OCI-LY3 (cell line): ENCODE measurements at regions not wholly inside any gene's neighbourhood (a gene's known extent, or its start where the extent isn't known, plus 50 kb on each side); places are given as distances from the start of the nearest gene placed in this dataset.

Experiments used
- H2AFZ ChIP-seq: fragments of 200-600, 300-600 bp; shearing (Covaris generic); 2 replicates; pipeline ENCODE4 v1.6.0; 2014; ENCODE audit warnings: antibody characterized with exemption, low read depth, low read length
- H3K27ac ChIP-seq: fragments of 200-600, 300-600 bp; sonication (generic); 2 replicates; pipeline ENCODE4 v1.5.1; 2014; ENCODE audit warnings: mild to moderate bottlenecking, low read length, moderate library complexity, mixed read lengths
- H3K27me3 ChIP-seq: fragments of 200-600, 300-600 bp; sonication (generic); 2 replicates; pipeline ENCODE4 v1.6.1; 2014; ENCODE audit warnings: low read depth, low read length, mixed read lengths
- H3K36me3 ChIP-seq: fragments of 200-600, 300-600 bp; sonication (generic); replicated peaks from 2 replicates; pipeline ENCODE3; 2014; ENCODE audit warnings: low read depth, low read length, mixed read lengths
- H3K4me1 ChIP-seq: fragments of 300-600, 200-600 bp; sonication (generic); 2 replicates; pipeline ENCODE4 v1.6.1; 2014; ENCODE audit warnings: low read length, mixed read lengths
- H3K4me2 ChIP-seq: fragments of 200-600, 300-600 bp; sonication (generic); 2 replicates; pipeline ENCODE4 v1.6.1; 2014; ENCODE audit warnings: low read length, mixed read lengths
- H3K4me3 ChIP-seq: fragments of 300-600, 200-600 bp; sonication (generic); 2 replicates; pipeline ENCODE4 v1.5.1; 2014; ENCODE audit warnings: antibody characterized with exemption, mild to moderate bottlenecking, low read length, moderate library complexity
- H3K79me2 ChIP-seq: fragments of 300-600, 200-600 bp; shearing (Covaris generic); 2 replicates; pipeline ENCODE4 v1.6.1; 2014; ENCODE audit warnings: mild to moderate bottlenecking, low read length, mixed read lengths
- H3K9ac ChIP-seq: fragments of 300-600, 200-600 bp; shearing (Covaris generic); 2 replicates; pipeline ENCODE4 v1.6.0; 2014; ENCODE audit warnings: mild to moderate bottlenecking, low read length, moderate library complexity
- H3K9me3 ChIP-seq: fragments of 200-600, 300-600 bp; shearing (Covaris generic); 2 replicates; pipeline ENCODE4 v1.6.1; 2014; ENCODE audit warnings: low read length, mixed read lengths; ENCODE audit not compliant: insufficient read depth
- H4K20me1 ChIP-seq: fragments of 200-600, 300-600 bp; sonication (generic); 2 replicates; pipeline ENCODE4 v1.6.1; 2016; ENCODE audit warnings: low read length, mixed read lengths; ENCODE audit not compliant: insufficient read depth
- EZH2phosphoT487 ChIP-seq: fragments of 200-600 bp; shearing (Covaris generic); IDR thresholded peaks from 2 replicates; pipeline ENCODE4 v1.6.1; 2018; ENCODE audit warnings: antibody characterized with exemption, mixed run types, low read depth
- TF ChIP-seq, protein P1 (sequence below): fragments of 200-600, 300-600 bp; sonication (generic); IDR thresholded peaks from 2 replicates; pipeline ENCODE4 v1.5.1; 2014; ENCODE audit warnings: antibody characterized with exemption, low read length, low read depth

DNA sequence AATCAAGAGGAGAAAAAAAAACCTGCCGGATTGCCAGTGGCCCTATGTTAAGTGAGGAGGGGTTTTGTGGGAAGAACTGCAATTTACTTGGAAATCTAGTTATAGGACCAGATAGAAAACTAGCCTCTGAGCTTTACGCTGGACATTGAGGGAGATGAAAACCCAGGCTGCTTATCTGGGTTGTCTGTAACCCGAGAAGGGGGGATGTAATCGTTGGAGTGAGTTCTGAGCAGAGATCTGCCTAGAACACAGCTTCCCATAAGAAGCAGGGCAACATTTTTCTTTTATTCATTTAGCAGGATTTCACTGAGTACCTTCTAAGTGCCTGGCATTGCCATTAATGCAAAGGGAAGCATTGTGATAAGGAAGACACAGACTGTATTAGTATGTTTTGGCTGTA is 70.6 kb downstream of the KATNIP start:
- no peak overlapping the region for H3K9ac ChIP-seq
- H3K4me2 ChIP-seq, result no peak overlapping the region
- no peaks in the 10 kb centered on the region for H3K36me3 ChIP-seq
- H3K27me3 ChIP-seq, result no peaks in the 10 kb centered on the region
- no peak overlapping the region for H3K27ac ChIP-seq
- H2AFZ ChIP-seq, result no peak overlapping the region
- no peaks in the 10 kb centered on the region for H3K4me1 ChIP-seq
- TF ChIP-seq, protein P1, sequence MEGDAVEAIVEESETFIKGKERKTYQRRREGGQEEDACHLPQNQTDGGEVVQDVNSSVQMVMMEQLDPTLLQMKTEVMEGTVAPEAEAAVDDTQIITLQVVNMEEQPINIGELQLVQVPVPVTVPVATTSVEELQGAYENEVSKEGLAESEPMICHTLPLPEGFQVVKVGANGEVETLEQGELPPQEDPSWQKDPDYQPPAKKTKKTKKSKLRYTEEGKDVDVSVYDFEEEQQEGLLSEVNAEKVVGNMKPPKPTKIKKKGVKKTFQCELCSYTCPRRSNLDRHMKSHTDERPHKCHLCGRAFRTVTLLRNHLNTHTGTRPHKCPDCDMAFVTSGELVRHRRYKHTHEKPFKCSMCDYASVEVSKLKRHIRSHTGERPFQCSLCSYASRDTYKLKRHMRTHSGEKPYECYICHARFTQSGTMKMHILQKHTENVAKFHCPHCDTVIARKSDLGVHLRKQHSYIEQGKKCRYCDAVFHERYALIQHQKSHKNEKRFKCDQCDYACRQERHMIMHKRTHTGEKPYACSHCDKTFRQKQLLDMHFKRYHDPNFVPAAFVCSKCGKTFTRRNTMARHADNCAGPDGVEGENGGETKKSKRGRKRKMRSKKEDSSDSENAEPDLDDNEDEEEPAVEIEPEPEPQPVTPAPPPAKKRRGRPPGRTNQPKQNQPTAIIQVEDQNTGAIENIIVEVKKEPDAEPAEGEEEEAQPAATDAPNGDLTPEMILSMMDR, result no peak
- no peak for TF ChIP-seq EZH2phosphoT487
- no peaks in the 10 kb centered on the region for H3K79me2 ChIP-seq
- no peaks in the 10 kb centered on the region for H3K9me3 ChIP-seq
- no peaks in the 10 kb centered on the region for H4K20me1 ChIP-seq
- H3K4me3 ChIP-seq, result no peak overlapping the region

DNA sequence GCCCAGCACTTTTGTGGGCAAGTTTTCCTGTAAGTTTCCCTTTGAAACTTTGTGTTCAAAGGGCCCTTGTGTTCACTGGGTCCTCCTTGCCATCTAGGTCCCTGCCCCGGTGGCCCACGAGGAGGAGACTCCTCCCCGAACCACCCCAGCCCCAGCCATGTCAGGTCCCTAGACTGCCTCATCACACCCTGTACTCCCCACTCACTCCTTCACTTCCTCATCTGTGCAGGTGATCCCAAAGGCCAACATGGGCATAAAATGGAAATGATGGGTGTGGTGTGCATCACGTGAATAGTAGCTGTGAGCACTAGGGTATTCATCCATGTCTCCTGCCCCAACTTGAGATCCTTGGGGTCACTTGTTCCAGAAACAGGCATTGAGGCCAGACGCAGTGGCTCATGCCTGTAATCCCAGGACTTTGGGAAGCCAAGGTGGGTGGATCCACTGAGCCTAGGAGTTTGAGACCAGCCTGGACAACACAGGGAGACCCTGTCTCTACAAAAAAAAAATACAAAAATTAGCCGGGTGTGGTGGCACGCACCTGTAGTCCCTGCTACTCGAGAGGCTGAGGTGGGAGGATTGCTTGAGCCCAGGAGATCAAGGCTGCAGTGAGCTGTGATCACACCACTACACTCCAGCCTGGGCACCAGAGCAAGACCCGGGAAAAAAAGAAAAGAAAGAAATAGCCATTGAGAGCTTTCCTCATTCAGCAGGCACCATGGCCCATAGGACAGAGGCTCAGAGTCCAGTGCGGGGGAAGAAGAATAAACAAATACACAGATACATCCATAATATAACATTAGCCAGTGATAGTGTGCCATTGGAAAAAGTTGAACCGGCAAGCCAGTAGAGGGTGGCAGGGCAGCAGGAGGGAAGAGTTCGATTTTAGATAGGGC is 74.5 kb downstream of the KATNIP start:
- no peaks in the 10 kb centered on the region for H3K4me1 ChIP-seq
- H3K4me2 ChIP-seq, result no peak overlapping the region

DNA sequence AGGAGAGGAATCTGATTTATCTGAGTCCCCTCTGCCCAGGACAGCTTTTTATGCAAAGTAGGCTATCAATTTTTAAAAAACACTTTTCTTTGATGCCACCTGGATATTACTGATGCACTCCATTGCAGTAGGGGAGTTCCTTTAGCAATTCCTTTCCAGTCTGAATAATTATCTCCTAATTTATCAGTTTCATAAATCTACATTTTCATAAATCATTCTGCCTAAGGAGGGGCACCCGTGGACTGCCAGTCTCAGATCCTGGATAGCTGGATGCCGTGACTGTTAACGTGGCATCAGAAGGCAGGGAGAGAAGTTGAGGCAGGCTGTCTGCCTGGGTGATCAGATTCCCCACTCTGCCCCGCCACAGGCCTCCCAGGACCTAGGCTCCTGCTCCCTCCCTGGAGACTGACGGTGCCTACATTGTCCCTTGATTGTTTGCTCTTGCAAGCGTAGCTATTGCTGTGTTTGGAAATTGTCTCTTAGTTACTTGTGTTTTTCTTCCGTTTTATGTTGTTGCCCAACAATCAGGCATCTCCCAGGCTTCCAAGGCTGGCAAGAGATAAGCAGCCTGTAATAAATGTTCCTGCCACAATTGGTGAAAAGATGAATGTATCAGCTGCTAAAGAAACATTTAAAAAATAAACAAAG is 75.2 kb downstream of the KATNIP start:
- no peaks in the 10 kb centered on the region for H3K79me2 ChIP-seq

More for the DNA sequence above, 74.5 kb downstream of the KATNIP start:
- H3K4me3 ChIP-seq, result no peak overlapping the region
- TF ChIP-seq EZH2phosphoT487, result no peak
- TF ChIP-seq, protein P1, result no peak
- H3K27ac ChIP-seq, result no peak overlapping the region
- no peak overlapping the region for H2AFZ ChIP-seq
- H3K9ac ChIP-seq, result no peak overlapping the region
- H3K27me3 ChIP-seq, result no peaks in the 10 kb centered on the region
- H4K20me1 ChIP-seq, result no peaks in the 10 kb centered on the region
- H3K9me3 ChIP-seq, result no peaks in the 10 kb centered on the region
- H3K79me2 ChIP-seq, result no peaks in the 10 kb centered on the region
- no peaks in the 10 kb centered on the region for H3K36me3 ChIP-seq

DNA sequence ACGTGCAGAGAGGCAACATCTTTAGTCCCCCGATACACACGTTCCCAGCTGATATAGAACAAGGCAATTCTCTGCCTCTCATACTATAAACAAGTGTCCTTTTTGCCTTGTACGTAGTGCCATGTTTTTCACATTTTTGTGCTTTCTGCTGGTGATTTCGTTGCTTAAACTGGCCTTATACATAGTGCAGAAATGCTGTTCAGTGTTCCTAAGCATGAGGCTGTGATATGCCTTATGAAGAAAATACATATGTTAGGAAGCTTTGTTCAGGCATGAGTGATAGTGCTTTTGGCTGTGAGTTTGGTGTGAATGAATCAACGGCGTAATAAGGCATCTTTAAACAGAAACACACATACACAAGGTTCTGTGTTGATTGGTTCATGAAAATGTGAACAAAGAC is 77.2 kb downstream of the KATNIP start:
- Histone ChIP-seq H4K20me1 (no peaks in the 10 kb centered on the region), H3K27ac (no peak overlapping the region), H3K4me1 (no peaks in the 10 kb centered on the region), H3K4me3 (no peak overlapping the region), H3K27me3 (no peaks in the 10 kb centered on the region), H3K9me3 (no peaks in the 10 kb centered on the region), H3K36me3 (no peaks in the 10 kb centered on the region), H3K79me2 (no peaks in the 10 kb centered on the region), H3K4me2 (no peak overlapping the region), H3K9ac (no peak overlapping the region), H2AFZ (no peak overlapping the region)
- no peak for TF ChIP-seq EZH2phosphoT487
- TF ChIP-seq, protein P1, result no peak

More for the DNA sequence above, 75.2 kb downstream of the KATNIP start:
- no peak overlapping the region for H3K27ac ChIP-seq
- H3K9ac ChIP-seq, result no peak overlapping the region
- no peaks in the 10 kb centered on the region for H3K4me1 ChIP-seq
- no peaks in the 10 kb centered on the region for H3K36me3 ChIP-seq
- H3K4me3 ChIP-seq, result no peak overlapping the region
- no peaks in the 10 kb centered on the region for H3K9me3 ChIP-seq
- H3K4me2 ChIP-seq, result no peak overlapping the region
- no peak overlapping the region for H2AFZ ChIP-seq
- TF ChIP-seq EZH2phosphoT487, result no peak
- TF ChIP-seq, protein P1, result no peak
- H4K20me1 ChIP-seq, result no peaks in the 10 kb centered on the region
- H3K27me3 ChIP-seq, result no peaks in the 10 kb centered on the region
